ENCODE measurements at regions not wholly inside any gene's neighbourhood (a gene's known extent, or its start where the extent isn't known, plus 50 kb on each side); places are given as distances from the start of the nearest gene placed in this dataset.

GRCh38 chr5:166672431-166672830, 1619.0 kb upstream of the WWC1 start:
- TF ChIP-seq CREB5 (CRISPR knock-in tag; IDR thresholded peaks at IDR 0.05; ENCODE audit: low read depth) (no peak), ARNTL (CRISPR knock-in tag; IDR thresholded peaks at IDR 0.05; ENCODE audit: borderline replicate concordance, low read depth) (no peak), ZFP30 (CRISPR knock-in tag; IDR thresholded peaks at IDR 0.05) (no peak), OSR1 (CRISPR knock-in tag; IDR thresholded peaks at IDR 0.05) (no peak), ESRRG (CRISPR knock-in tag; IDR thresholded peaks at IDR 0.05) (no peak)
- TF ChIP-seq, protein P1, sequence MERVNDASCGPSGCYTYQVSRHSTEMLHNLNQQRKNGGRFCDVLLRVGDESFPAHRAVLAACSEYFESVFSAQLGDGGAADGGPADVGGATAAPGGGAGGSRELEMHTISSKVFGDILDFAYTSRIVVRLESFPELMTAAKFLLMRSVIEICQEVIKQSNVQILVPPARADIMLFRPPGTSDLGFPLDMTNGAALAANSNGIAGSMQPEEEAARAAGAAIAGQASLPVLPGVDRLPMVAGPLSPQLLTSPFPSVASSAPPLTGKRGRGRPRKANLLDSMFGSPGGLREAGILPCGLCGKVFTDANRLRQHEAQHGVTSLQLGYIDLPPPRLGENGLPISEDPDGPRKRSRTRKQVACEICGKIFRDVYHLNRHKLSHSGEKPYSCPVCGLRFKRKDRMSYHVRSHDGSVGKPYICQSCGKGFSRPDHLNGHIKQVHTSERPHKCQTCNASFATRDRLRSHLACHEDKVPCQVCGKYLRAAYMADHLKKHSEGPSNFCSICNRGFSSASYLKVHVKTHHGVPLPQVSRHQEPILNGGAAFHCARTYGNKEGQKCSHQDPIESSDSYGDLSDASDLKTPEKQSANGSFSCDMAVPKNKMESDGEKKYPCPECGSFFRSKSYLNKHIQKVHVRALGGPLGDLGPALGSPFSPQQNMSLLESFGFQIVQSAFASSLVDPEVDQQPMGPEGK (CRISPR knock-in tag; IDR thresholded peaks at IDR 0.05; ENCODE audit: borderline replicate concordance): no peak
- TF ChIP-seq, protein P2, sequence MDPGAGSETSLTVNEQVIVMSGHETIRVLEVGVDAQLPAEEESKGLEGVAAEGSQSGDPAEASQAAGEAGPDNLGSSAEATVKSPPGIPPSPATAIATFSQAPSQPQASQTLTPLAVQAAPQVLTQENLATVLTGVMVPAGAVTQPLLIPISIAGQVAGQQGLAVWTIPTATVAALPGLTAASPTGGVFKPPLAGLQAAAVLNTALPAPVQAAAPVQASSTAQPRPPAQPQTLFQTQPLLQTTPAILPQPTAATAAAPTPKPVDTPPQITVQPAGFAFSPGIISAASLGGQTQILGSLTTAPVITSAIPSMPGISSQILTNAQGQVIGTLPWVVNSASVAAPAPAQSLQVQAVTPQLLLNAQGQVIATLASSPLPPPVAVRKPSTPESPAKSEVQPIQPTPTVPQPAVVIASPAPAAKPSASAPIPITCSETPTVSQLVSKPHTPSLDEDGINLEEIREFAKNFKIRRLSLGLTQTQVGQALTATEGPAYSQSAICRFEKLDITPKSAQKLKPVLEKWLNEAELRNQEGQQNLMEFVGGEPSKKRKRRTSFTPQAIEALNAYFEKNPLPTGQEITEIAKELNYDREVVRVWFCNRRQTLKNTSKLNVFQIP (CRISPR knock-in tag; IDR thresholded peaks at IDR 0.05; ENCODE audit: borderline replicate concordance, low read depth): no peak

All from SK-N-SH treated with all-trans-retinoic acid at 6 μM for 48 hours (cell line).